ENCODE measurements at regions not wholly inside any gene's neighbourhood (a gene's known extent, or its start where the extent isn't known, plus 50 kb on each side); places are given as distances from the start of the nearest gene placed in this dataset.

DNA sequence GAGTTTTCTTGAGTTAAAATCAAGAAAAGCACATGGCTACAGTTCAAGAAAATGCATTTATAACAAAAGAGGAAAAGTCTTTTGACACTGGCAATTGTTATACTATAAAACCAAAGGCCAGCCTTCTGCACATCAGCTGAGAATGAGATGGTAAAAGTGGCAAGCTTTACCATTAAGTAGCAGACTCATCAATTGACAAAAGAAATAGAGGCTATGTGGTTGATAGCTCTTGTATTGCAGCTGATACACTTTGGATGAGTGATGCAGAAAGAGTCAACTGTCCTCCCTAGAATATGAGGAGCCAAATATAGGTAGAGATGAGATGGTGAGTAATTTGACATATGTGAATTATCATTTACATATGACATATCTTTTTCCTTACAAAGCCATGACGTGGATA, 1100.9 kb upstream of the CDH6 start:
- DNase-seq (ENCODE audit: low read depth): no peak

DNA sequence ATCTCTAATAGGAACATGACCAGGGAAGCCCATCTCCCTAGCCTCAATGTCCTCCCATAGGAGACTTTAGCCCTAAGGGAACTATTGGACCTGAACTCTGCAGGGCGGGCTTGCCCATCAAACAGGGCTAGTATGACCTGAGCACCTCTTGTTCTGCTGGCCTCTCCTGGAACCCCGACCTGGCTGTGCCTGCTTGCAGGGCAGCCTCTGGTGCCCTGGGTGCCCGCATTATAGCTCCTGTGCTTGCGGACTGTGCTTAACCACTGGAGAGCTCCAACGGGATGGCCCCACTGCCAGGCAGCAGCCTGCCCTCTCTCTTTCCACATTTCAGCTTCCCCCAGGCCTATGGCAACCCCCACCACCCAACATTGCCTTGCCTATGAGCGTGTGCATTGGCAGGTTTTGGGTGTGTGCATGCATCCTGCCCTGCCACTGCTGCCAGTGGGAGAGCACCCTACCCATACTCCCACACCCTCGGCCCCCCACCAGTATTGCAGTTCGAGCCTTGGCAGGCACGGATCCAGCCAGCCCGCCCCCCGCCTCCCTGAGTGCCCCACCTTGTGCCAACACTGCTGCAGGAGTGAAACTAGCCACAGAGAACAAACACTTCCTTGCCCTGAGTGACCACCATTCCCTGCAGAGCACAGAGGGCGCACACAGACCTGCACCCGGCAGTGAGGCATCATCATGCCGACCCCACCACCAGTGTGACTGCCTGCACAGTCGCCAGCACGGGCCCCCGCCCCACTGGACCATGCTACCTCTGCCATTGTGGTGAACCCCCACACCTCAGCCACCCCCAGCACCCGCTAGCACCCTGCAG, 1123.8 kb upstream of the CDH6 start:
- no peak for DNase-seq (ENCODE audit: low read depth)

DNA sequence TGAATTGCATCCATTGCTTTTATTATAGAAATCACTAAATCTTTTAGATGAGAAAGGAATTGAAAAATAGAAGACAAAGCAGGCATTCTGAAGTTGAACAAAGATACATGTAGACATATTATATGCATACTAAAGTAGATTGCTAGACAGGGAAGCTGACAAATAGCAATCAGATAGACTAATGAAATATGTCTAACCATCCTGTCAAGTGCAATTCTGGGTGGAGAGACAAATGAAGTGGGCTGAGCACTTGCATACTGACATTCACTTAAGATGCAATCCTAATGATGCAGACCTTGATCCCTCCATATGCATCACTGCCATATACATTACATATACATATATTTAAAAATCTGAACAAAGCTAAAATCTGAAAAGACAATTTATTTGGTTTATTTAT, 1130.0 kb upstream of the CDH6 start:
- no peak for DNase-seq (ENCODE audit: low read depth)

DNA sequence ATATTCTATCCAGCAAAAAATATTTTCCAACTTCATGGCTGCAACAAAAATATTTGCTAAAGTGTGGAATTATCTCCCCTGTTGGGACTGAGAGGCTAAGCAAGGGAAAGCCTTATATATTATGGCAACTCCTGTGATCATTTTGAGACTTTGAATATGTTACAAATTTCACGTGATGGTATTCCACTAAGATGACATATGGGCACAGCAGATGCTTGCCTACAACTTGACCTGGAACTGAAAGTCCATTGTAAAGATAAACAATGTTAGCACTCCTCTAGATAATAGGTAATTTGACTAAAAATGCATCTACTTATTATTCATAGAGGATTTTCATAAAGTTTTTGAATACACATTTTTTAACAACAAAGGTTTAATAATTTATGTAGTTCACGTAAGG, 1141.5 kb upstream of the CDH6 start:
- DNase-seq (ENCODE audit: low read depth): no peak

DNA sequence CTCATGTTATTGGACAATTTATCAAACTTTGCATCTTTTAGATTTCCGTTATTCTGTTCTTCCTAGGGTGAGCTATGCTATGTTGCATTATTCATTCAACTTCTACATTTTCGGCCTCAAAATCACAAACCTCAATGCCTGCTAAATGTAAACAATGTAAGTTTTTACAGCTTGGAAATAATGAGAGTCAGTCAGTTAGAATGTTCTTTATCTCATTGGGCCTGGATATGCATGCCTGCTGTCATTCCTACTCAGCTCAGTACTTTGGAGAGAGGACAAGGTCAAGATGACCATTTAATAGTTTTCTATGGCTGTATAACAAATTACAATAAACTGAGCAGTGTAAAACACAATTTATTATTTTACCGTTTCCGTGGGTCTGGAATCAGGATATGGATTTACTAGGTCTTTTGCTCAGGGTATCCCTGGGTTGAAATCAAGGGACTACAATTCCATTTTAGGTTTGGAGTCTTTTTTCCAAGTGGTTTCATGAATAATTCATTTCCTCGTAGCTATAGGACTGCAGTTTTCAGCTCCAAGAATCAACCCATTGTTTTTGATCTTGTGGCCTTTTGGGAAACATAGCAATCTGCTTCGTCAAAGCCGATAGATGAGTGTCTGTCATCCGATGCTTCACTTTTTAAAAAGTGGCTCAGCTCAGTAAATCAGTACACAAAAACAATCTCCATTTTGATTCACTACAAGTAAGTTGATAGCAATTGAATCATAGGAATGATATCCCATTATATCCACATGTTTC, 1143.2 kb upstream of the CDH6 start:
- no peak for DNase-seq (ENCODE audit: low read depth)

DNA sequence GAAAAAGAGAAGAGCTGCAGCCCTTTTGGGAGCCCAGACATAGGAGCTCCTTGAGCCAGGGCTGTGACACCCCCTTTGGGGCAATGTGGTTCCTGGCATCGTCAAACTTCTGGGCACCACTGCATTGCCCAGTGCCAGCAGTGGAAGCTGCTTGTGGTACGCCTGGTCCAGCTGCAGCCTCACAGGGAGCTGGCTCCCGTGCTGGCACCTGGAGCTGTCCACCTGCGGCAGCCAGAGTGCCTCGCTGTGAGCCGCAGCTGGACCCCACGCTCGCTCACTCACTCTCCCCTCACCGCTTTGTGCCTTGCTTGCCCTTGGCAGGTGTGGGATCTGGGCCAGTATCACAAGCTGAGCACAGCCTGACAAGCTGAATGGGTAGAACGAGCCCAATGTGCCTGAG, 1150.8 kb upstream of the CDH6 start:
- DNase-seq (ENCODE audit: low read depth): no peak

DNA sequence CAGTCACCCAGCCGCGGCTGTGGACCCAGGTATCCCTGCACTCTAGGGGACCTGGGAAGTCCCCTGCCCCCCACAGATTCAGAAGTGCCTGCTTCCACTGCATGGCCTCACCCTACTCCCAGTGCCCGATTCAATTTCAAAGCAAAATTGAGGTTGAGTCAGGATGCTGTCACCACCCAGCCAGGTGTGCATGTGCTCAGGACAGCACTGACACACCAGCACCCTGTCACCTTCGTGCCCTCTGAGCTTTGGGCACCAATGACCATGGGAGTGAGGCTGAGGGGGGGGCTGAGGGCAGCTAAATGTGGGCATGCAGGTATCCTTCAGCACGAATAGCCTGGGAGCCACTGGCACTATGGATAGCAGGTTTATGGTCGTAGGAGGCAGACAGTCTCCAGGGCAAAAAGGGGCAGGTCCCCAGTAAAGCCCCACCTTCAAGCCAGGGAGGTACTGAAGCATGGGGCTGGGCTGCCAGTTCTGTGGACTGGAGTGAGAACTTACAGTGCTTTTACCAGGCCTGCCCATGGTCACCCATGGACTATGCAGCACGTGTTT, 1151.6 kb upstream of the CDH6 start:
- no peak for DNase-seq (ENCODE audit: low read depth)

DNA sequence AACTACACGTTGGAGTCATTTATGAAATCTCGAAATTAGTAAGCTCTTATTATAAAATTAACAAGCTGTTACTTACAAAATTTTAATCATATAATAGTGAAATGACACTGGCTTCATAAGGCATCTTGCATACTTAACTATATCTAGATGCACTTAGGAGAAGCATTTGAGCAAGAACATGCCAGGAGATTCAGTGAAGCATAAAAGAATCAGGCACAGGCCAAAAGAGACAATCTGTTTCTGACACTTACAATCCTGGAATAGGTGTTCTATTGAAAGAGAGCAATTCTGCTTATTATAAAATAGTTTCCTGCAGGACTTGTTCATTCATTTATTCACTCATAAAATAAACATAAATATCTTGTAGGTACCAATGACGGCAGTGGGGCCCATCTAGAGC, 1152.2 kb upstream of the CDH6 start:
- DNase-seq (ENCODE audit: low read depth): no peak

DNA sequence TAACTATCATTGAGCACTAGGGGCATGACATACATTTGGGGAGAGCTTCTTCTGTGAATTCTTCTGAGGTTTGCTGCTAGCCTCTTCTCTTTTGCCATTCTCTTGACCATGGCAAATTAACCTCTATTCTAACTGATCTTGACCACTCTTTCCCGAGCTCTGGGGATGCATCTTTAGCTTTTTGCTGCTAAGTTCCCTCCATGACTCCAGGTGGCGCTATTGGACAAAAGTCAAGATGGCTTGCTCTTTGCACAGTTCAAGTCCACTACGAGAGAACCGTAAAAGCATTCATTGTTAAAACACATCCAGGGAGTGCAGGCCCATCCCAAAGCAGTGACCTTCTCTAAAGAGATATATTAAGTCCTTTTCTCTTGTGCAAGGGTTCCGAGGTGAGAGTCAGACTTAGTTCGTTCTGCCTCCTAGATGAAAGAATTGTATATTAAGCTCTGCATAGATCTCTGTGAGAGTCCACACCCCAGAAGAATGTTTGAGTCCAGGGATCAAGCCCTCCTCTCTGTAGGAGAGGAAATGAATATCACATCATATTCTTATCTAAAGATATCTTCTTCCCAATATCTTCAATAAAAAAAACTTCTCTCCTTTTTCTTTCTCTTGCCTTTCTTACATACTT, 1152.9 kb upstream of the CDH6 start:
- DNase-seq (ENCODE audit: low read depth): peak; percentile 9

DNA sequence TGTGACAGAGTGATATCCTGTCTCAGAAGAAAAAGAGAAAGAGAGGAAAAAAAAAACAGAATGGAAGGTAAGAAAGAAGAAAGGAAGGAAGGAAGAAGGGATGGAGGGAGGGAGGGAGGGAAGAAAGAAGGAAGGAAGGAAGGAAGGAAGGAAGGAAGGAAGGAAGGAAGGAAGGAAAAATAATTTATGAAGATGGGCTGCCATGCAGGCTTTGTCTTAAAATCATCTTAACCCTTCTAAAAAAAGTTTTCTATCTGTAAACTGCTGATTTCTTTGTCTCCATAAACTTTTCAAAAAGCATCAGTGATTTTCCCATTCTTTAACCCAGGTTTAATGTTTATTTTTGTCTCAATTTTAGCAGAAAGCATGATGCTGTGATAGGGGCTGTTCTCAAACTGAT, 1154.1 kb upstream of the CDH6 start:
- DNase-seq (ENCODE audit: low read depth): no peak

DNA sequence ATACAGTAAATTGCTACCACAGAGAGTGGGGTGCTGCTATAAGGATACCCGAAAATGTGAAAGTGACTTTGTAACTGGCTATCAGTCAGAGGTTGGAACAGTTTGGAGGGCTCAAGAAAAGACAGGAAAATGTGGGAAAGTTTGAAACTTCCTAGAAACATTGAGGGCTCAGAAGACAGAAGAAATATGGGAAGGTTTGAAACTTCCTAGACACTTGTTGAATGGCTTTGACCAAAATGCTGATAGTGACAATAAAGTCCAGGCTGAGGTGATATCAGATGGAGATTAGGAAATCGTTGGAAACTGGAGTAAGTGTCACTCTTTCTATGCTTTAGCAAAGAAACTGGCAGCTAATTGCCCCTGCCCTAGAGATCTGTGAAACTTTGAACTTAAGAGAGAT, 1158.6 kb upstream of the CDH6 start:
- DNase-seq (ENCODE audit: low read depth): no peak

DNA sequence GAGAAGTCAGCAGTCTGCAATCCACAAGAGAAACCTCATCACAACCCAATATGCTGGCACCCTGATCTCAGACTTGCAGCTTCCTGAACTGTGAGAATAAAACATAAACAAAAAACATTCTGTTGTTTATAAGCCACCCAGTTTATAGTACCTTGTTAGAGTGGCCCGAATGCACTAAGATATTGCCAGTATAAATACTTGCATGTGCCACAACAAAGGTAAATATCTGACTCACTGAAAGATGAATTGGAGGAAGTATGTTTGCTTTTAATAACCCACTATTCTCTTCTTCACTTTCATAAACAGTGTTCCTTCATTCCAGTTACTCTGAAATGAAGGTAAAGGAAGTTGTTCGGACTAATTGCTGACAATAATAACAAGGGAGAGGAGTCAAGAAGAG, 1163.4 kb upstream of the CDH6 start:
- no peak for DNase-seq (ENCODE audit: low read depth)

DNA sequence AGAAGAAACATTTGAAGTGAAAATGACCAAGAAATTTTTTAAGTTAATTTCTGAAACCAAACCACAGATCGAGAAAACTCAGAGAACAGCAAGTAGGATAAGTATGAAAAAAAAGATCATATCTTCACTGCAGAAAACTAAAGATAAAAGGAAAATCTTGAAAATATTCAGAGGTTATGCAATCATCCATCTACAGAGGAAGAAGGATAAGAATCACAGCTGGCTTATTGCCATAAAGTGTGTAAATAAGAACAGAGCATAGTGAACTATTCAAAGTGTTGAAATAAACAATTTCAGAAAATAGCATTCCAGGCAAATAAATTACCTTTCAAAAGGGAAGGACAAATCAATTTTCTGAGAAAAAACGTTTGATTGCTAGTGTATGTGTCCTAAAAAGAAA, 1191.7 kb upstream of the CDH6 start:
- no peak for DNase-seq (ENCODE audit: low read depth)

DNA sequence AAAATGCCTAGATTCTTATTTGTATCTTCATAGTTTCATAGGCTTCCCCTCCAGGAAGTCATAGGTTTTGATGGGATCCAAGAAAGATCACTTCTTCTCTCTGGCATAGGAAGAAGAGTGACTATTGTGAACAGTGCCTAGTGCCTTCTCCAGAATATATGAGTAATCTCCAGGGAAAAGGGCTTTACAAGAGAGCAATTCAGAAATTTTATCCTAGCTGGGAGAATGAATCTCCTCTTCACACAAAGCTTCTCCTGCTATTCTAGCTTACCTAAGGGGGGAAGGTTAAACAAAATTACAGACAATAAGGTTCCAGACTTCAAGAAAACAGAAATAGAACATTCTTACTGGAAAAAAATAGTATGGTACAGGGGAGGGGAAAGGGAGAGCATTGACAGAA, 1193.3 kb upstream of the CDH6 start:
- DNase-seq (ENCODE audit: low read depth): no peak

DNA sequence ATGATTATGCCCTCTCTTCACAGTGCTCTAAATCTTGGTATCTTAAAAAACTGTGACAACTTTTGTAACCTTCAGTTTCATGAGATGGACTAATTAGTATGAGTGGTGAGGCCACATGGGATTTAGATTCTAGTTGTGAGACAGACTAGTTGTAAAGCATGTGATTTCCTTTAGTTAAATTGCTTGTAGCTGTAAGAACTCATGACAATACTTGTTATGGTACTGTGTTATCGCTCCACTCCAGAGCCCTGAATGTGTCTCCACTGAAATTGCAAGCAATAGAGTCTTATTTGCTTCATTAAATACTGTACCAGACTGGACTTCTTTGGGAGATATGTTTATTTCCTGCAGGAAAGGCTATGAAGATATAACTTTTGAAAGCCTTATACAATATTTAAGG, 1198.3 kb upstream of the CDH6 start:
- DNase-seq (ENCODE audit: low read depth): no peak

DNA sequence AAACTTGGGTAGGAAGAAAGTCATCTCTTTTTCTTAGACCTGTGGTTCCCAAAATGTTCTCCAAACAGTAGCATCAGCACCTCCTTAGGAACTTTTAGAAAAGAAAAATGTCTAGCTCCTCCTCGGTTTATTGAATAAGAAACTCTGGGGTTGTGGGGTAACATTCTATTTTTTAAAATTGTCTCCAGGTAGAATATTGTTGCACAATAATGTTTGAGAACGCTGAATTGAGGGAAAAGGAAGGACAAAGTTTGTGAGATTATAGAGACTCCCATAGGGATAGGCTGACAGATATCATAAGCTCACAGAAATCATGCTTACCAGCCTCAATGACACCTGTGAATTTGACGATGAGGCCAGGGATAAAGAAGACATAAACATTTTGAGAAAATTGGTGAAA, 1199.0 kb upstream of the CDH6 start:
- no peak for DNase-seq (ENCODE audit: low read depth)

DNA sequence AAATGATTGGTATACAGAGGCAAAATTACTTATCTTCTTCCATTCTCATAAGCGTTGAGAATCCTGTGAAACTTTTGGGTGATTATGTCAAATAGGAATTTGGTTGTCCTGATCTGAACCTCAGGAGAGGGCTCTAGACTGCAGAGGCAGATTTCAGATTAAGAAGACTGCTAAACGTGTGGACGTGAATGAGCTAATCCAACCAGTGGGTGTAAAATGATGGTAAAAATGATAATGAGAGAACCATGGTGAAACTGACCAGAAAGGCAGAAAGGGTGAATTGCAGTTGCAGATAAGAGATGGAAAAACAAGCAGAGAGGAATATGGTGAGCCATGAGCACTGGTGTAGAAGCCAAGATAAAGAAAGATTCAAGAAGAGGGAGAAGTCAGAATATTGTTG, 1200.2 kb upstream of the CDH6 start:
- no peak for DNase-seq (ENCODE audit: low read depth)

DNA sequence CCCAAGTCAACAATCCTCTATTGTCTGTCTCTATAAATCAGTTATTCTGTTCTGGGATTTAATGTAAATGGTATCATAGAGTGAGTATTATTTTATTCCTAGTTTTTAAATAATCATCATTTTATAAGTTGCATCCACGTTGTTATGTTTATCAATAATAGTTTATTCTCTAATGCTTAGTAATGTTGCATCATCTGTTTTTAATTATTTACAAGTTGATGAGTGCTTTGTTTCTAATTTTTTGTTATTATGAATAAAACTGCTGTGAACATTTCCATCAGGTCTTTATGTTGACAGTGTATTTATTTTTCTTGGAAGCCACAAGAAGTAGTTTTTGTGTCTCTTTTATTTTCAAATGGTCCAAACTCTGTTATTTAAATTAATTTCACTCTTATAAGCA, 1201.2 kb upstream of the CDH6 start:
- no peak for DNase-seq (ENCODE audit: low read depth)

DNA sequence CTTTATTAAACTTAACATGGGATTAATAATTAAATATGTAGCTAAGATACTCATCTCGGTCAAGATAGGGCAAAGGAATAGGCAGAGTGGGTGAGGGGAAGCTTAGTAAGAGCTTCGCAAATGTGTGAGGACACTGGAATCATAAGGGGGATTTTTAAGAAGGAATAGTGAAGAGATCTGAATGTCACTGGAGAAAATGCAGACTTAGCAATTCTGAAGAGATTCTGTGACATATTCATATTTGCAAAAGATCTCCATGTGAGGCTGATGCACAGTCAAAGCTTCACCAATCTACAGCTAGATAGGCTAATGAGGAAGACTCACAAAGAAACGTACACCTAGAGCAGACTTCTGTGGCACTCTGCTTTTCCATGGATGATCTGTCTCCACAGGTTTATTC, 1202.8 kb upstream of the CDH6 start:
- no peak for DNase-seq (ENCODE audit: low read depth)

DNA sequence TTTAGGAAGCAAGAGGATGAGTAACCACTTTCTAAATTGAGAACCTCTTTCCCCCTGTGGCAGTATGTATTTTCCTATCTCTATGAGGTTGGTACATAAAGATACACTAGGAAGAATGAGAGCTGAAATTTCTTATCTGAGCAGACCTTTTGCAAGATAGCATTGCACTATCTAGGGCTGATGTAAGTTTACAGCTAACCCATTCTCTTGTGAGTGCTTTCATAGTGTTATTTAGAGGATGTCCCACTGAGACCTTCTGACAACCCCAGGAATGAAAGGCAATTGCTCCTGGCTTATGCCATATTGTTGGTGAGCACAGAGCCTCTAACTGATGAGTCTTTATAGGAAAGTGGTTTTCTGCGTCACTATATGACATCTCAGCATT, 1209.3 kb upstream of the CDH6 start:
- no peak for DNase-seq (ENCODE audit: low read depth)

DNA sequence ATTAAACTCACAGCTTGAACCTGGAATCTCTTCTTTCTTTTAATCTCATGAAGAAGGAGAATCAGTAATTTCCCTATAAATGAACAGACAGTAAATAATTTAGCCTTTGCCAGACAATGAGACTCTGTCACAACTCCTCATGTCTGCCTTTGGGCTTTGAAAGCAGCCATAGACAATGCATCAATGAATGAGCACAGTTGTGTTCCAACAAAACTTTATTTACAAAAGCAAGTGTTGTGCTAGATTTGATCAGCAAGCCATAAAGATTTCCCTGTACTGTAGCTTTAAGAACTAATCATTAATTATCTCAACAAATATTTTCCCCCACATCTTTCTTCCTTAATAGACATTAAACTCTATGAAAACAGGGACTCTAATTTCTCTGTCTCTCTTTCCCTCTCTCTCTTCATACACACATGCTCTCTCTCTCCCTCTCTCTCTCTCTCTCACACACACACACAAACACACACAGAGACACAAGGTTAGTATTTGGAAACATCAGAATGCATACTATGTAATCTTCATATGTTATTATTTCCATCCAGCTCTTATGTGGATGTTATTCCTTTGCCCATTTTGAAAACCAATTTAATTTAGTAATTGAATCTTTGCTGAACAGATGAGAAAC, 1209.8 kb upstream of the CDH6 start:
- DNase-seq (ENCODE audit: low read depth): no peak

DNA sequence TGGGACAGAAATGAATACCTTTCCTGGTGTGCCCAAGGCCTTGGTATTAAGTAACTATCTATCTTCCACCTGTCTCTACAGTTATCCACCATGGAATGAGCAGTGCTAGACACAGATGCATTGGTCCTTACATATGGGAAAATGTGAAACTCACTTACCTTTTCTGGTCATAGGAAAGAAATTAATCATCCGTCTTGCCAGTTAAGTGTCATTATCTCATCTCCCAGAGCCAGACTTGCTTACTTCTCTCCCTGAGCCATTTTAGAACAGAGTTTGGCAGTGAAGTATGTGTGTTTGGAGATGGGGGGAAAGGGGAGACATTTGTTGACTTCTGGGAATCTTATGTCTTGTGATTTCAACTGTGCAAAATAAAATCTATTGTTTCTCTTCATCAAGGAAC, 1211.0 kb upstream of the CDH6 start:
- DNase-seq (ENCODE audit: low read depth): no peak

All from forelimb muscle (tissue), 1 donor.